ENCODE measurements at regions not wholly inside any gene's neighbourhood (a gene's known extent, or its start where the extent isn't known, plus 50 kb on each side); places are given as distances from the start of the nearest gene placed in this dataset.
A peak's percentile ranks its signal among the peaks of the same experiment; 100 is the strongest.

DNA sequence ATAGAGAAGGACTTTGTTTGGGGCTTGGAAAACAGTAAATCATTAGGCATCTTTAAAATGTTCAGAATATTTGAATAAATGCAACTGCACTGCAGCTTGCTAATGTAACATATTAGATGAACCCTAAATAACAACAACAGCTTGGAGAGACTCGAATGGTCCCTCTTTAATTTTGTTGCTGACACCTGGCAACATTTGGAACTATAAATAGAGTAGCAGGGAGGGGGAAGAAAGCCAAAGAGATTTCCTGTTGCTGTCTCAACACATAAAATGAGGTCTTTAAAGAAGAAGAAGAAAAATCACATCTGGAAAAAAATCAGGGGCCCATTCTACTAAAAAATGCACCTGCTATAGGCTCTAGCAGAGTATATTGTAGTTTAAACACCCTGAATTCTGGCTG, 49.9 kb upstream of the DPPA4 start:
- peaks cover 19% of the 10 kb centered on the region for H3K4me1 ChIP-seq (ENCODE audit: low read depth, poor library complexity, severe bottlenecking)
- H4K20me1 ChIP-seq (ENCODE audit: insufficient read depth), result no peaks in the 10 kb centered on the region
- H3K27me3 ChIP-seq (ENCODE audit: insufficient read depth, low read depth), result no peaks in the 10 kb centered on the region
- H3K36me3 ChIP-seq (ENCODE audit: insufficient read depth), result no peaks in the 10 kb centered on the region
- peak overlapping the region; percentile 30; the same call in 1 of the 2 replicates for H3K27ac ChIP-seq
- H3K4me3 ChIP-seq (IDR thresholded peaks at IDR 0.05; ENCODE audit: insufficient read depth, low read depth, low read length), result no peak overlapping the region
- TF ChIP-seq, protein P1, sequence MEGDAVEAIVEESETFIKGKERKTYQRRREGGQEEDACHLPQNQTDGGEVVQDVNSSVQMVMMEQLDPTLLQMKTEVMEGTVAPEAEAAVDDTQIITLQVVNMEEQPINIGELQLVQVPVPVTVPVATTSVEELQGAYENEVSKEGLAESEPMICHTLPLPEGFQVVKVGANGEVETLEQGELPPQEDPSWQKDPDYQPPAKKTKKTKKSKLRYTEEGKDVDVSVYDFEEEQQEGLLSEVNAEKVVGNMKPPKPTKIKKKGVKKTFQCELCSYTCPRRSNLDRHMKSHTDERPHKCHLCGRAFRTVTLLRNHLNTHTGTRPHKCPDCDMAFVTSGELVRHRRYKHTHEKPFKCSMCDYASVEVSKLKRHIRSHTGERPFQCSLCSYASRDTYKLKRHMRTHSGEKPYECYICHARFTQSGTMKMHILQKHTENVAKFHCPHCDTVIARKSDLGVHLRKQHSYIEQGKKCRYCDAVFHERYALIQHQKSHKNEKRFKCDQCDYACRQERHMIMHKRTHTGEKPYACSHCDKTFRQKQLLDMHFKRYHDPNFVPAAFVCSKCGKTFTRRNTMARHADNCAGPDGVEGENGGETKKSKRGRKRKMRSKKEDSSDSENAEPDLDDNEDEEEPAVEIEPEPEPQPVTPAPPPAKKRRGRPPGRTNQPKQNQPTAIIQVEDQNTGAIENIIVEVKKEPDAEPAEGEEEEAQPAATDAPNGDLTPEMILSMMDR (conservative IDR thresholded peaks at IDR 0.05; ENCODE audit: low read depth, low read length), result no peak
- peak overlapping the region; percentile 27 for H3K4me2 ChIP-seq
- H3K9ac ChIP-seq, result no peak overlapping the region
- no peaks in the 10 kb centered on the region for H3K79me2 ChIP-seq (ENCODE audit: insufficient read depth, low read depth)
- peak overlapping the region; percentile 9; the same call in 1 of the 2 replicates for H2AFZ ChIP-seq (ENCODE audit: low read depth)
